ENCODE measurements at regions not wholly inside any gene's neighbourhood (a gene's known extent, or its start where the extent isn't known, plus 50 kb on each side); places are given as distances from the start of the nearest gene placed in this dataset.

DNA sequence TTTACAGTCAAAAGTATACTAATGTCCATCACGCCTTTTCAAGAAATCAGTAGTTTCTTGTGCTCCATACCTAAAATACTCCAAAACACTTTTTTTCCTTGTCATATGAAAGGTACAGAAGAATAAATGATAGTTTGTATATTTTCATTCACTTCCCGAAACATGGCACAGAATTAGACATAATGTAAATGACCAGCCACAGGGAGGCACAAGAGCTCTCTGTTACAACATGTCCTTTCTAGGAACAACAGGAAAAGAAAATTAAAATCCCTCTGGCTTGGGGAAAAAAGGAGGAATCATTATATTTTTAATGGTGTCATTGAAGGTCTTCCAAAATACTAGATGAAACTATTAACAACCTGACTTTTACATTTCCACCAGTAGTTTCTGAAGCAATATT, 331.2 kb downstream of the ACTR3B start:
- ATAC-seq (replicated peaks in 1 of 4), result no peak

DNA sequence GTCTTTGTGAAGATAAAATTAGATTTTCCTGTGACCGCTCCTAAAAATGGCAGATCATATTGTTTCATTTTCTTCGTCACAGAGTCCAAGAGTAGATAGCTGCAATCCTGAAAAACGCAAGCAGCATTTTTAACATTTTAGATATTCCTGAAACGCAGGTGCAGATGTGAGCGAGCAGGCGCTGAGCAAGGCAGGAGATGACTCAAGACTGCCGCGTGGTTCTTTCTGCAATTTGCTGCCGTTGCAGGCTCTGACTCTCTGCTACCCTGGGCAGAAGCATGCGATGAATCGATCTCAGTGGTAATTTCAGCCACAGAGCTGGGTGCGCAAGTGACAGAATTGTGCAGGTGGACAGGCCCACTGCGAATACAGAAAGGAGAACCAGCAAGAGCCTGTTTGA, 331.9 kb downstream of the ACTR3B start:
- 81% methylated on average over 12 of the region's 13 CpGs for whole genome bisulfite sequencing (ENCODE audit: insufficient coverage)
- Histone ChIP-seq H3K4me3 (ENCODE audit: control insufficient read depth in 1 of 2, extremely low read depth in 1 of 2, low read length in 1 of 2) (no peak overlapping the region), H3K27me3 (replicated peaks in 1 of 2; ENCODE audit: control insufficient read depth in 2 of 2, extremely low read depth in 1 of 2, insufficient read depth in 2 of 2, low read length in 1 of 2) (peaks cover 0 to 10% of the 10 kb centered on the region in 2 experiments), H3K36me3 (ENCODE audit: control insufficient read depth in 2 of 2, extremely low read depth in 1 of 2, insufficient read depth in 1 of 2, low read length in 1 of 2) (no peaks in the 10 kb centered on the region), H3K27ac (ENCODE audit: low read length) (no peak overlapping the region), H3K9me3 (no peaks in the 10 kb centered on the region), H3K4me1 (ENCODE audit: control insufficient read depth in 1 of 2, extremely low read depth in 1 of 2, insufficient read depth in 2 of 2, low read length in 2 of 2) (no peaks in the 10 kb centered on the region)
- H3K27ac Mint-ChIP-seq, result no peak overlapping the region
- no peak overlapping the region for H3K4me3 Mint-ChIP-seq
- no peak for ATAC-seq (replicated peaks in 1 of 4)
- peaks cover 7 to 12% (median 11%) of the 10 kb centered on the region in 3 donors for H3K9me3 Mint-ChIP-seq
- DNase-seq, result no peak
- ChIA-PET POLR2A (no interaction called here), CTCF (no interaction called here)
- no peaks in the 10 kb centered on the region for H3K4me1 Mint-ChIP-seq
- H3K36me3 Mint-ChIP-seq, result no peaks in the 10 kb centered on the region
- no peaks in the 10 kb centered on the region for H3K27me3 Mint-ChIP-seq

More for the DNA sequence above, 331.2 kb downstream of the ACTR3B start:
- Histone ChIP-seq H3K4me3 (ENCODE audit: control insufficient read depth in 1 of 2, extremely low read depth in 1 of 2, low read length in 1 of 2) (no peak overlapping the region), H3K9me3 (no peaks in the 10 kb centered on the region), H3K27ac (ENCODE audit: low read length) (no peak overlapping the region), H3K27me3 (replicated peaks in 1 of 2; ENCODE audit: control insufficient read depth in 2 of 2, extremely low read depth in 1 of 2, insufficient read depth in 2 of 2, low read length in 1 of 2) (peaks cover 0 to 10% of the 10 kb centered on the region in 2 experiments), H3K36me3 (ENCODE audit: control insufficient read depth in 2 of 2, extremely low read depth in 1 of 2, insufficient read depth in 1 of 2, low read length in 1 of 2) (no peaks in the 10 kb centered on the region), H3K4me1 (ENCODE audit: control insufficient read depth in 1 of 2, extremely low read depth in 1 of 2, insufficient read depth in 2 of 2, low read length in 2 of 2) (no peaks in the 10 kb centered on the region)
- Mint-ChIP-seq H3K36me3 (no peaks in the 10 kb centered on the region), H3K27ac (no peak overlapping the region), H3K4me3 (no peak overlapping the region), H3K4me1 (no peaks in the 10 kb centered on the region), H3K27me3 (peaks cover 0 to 4% of the 10 kb centered on the region in 2 donors), H3K9me3 (peaks cover 7 to 12% (median 11%) of the 10 kb centered on the region in 3 donors)
- no peak for DNase-seq
- WGBS (ENCODE audit: insufficient coverage), result no CpG with 5 or more reads among the region's 2 CpGs
- ChIA-PET POLR2A (no interaction called here), CTCF (no interaction called here)

DNA sequence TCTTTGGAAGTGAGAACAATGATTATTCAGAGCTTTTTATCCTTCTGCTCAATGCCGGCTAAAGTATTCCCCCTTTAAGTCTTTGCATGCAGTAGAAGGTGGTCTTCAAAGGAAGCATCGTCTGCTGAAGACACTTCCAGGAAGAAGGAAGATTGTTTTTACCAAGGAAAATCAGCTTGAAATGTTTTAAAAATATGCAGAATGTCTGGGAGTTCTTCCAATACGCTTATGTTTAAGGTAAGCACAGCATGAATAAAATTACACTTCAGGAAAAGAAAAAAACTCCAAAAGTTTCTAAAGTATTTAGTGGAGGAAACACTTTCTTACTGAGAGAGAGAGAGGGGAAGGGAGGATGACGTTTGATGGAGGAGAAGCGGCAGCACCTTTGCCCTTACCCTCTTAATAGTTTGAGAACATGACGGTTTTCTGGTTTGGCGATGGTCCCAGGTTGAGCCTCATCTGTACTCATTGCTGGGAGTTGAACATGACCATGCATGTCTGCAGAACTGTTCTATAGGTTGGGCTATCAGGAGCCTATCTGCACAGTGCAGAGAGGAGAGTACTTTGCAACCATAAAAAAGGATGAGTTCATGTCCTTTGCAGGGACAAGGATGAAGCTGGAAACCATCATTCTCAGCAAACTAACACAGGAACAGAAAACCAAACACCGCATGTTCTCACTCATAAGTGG, 338.1 kb downstream of the ACTR3B start:
- Mint-ChIP-seq H3K36me3 (no peaks in the 10 kb centered on the region), H3K4me1 (no peaks in the 10 kb centered on the region), H3K9me3 (peaks cover 7 to 18% (median 11%) of the 10 kb centered on the region in 3 donors), H3K4me3 (no peak overlapping the region), H3K27me3 (no peaks in the 10 kb centered on the region), H3K27ac (no peak overlapping the region)
- no peak for ATAC-seq (replicated peaks in 1 of 4)
- no peaks in the 10 kb centered on the region for H3K9me3 ChIP-seq
- H3K36me3 ChIP-seq (ENCODE audit: control insufficient read depth in 2 of 2, extremely low read depth in 1 of 2, insufficient read depth in 1 of 2, low read length in 1 of 2), result no peaks in the 10 kb centered on the region
- ChIA-PET CTCF (no interaction called here), POLR2A (no interaction called here)
- H3K27me3 ChIP-seq (replicated peaks in 1 of 2; ENCODE audit: control insufficient read depth in 2 of 2, extremely low read depth in 1 of 2, insufficient read depth in 2 of 2, low read length in 1 of 2), result no peaks in the 10 kb centered on the region
- H3K4me1 ChIP-seq (ENCODE audit: control insufficient read depth in 1 of 2, extremely low read depth in 1 of 2, insufficient read depth in 2 of 2, low read length in 2 of 2), result no peaks in the 10 kb centered on the region
- no peak overlapping the region for H3K4me3 ChIP-seq (ENCODE audit: control insufficient read depth in 1 of 2, extremely low read depth in 1 of 2, low read length in 1 of 2)
- no peak for DNase-seq
- no peak overlapping the region for H3K27ac ChIP-seq (ENCODE audit: low read length)
- no CpG with 5 or more reads among the region's 8 CpGs for WGBS (ENCODE audit: insufficient coverage)

DNA sequence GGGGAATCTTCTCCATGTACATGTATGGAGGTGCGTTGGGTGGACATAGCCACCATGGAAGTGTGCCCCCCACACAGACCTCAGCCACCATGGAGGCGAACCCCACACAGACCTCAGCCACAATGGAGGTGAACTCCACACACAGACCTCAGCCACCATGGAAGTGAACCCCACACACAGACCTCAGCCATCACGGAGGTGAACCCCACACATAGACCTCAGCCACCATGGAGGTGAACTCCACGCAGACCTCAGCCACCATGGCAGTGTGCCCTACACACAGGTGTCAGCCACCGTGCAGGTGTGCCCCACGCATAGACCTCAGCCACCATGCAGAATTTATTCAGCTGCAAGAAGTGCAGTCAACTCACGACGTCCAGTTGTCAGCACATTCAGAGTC, 339.7 kb downstream of the ACTR3B start:
- Mint-ChIP-seq H3K36me3 (no peaks in the 10 kb centered on the region), H3K9me3 (peaks cover 7 to 18% (median 8%) of the 10 kb centered on the region in 3 donors), H3K4me1 (no peaks in the 10 kb centered on the region), H3K4me3 (no peak overlapping the region), H3K27ac (no peak overlapping the region), H3K27me3 (no peaks in the 10 kb centered on the region)
- Histone ChIP-seq H3K27ac (ENCODE audit: low read length) (no peak overlapping the region), H3K27me3 (replicated peaks in 1 of 2; ENCODE audit: control insufficient read depth in 2 of 2, extremely low read depth in 1 of 2, insufficient read depth in 2 of 2, low read length in 1 of 2) (no peaks in the 10 kb centered on the region), H3K9me3 (no peaks in the 10 kb centered on the region), H3K4me1 (ENCODE audit: control insufficient read depth in 1 of 2, extremely low read depth in 1 of 2, insufficient read depth in 2 of 2, low read length in 2 of 2) (no peaks in the 10 kb centered on the region), H3K36me3 (ENCODE audit: control insufficient read depth in 2 of 2, extremely low read depth in 1 of 2, insufficient read depth in 1 of 2, low read length in 1 of 2) (no peaks in the 10 kb centered on the region), H3K4me3 (ENCODE audit: control insufficient read depth in 1 of 2, extremely low read depth in 1 of 2, low read length in 1 of 2) (no peak overlapping the region)
- DNase-seq, result no peak
- POLR2A ChIA-PET, result no interaction called here
- CTCF ChIA-PET, result no interaction called here
- no peak for ATAC-seq (replicated peaks in 1 of 4)
- whole genome bisulfite sequencing (ENCODE audit: insufficient coverage), result 89% methylated on average over 6 of the region's 8 CpGs

DNA sequence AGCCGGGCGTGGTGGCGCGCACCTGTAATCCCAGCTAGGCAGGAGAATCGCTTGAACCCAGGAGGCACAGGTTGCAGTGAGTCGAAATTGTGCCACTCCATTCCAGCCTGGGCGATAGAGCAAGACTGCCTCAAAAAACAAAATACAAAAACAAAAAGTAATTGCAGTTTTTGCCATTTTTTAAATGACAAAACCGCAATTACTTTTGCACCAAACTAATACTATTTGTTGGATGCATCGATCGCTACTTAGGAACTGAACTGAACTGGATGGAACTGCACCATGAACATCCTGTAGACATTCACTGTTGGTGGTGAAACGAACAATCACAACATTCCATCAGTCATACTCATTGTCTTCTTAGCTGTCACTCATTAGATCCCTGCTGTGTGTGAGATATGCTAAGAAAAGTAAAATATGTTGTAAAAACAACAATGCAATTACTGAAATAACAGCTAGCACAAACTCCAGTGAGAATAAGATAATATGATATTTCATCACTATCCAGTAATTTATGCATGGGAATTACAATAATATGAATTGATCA, 341.2 kb downstream of the ACTR3B start:
- H3K27me3 ChIP-seq (replicated peaks in 1 of 2; ENCODE audit: control insufficient read depth in 2 of 2, extremely low read depth in 1 of 2, insufficient read depth in 2 of 2, low read length in 1 of 2), result no peaks in the 10 kb centered on the region
- Mint-ChIP-seq H3K4me1 (no peaks in the 10 kb centered on the region), H3K36me3 (no peaks in the 10 kb centered on the region), H3K9me3 (peaks cover 0 to 9% (median 0%) of the 10 kb centered on the region in 3 donors), H3K27me3 (no peaks in the 10 kb centered on the region), H3K27ac (no peak overlapping the region), H3K4me3 (no peak overlapping the region)
- DNase-seq, result no peak
- H3K4me3 ChIP-seq (ENCODE audit: control insufficient read depth in 1 of 2, extremely low read depth in 1 of 2, low read length in 1 of 2), result no peak overlapping the region
- H3K4me1 ChIP-seq (ENCODE audit: control insufficient read depth in 1 of 2, extremely low read depth in 1 of 2, insufficient read depth in 2 of 2, low read length in 2 of 2), result no peaks in the 10 kb centered on the region
- no peaks in the 10 kb centered on the region for H3K9me3 ChIP-seq
- ChIA-PET CTCF (no interaction called here), POLR2A (no interaction called here)
- H3K27ac ChIP-seq (ENCODE audit: low read length), result no peak overlapping the region
- WGBS (ENCODE audit: insufficient coverage), result 88% methylated on average over 8 of the region's 11 CpGs
- H3K36me3 ChIP-seq (ENCODE audit: control insufficient read depth in 2 of 2, extremely low read depth in 1 of 2, insufficient read depth in 1 of 2, low read length in 1 of 2), result no peaks in the 10 kb centered on the region
- no peak for ATAC-seq (replicated peaks in 1 of 4)

DNA sequence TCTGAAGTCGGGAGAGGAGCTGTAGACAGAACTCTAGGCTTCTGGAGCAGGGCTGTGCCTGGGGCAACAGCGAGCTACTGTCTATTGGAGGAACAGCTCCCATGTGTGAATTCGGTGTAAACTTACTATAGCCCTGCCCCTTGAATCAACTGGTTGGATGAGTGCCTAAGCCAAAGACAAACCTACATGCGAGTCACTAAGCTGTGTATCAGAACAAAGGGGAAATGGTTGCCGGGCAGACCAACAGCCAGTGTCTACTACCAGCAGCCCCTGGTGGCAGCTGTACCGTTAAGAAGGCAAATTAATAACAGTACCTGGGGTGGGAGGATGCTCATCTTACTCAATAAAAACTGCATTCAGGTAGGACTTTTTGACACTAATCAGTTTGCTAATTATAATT, 343.6 kb downstream of the ACTR3B start:
- H3K4me1 ChIP-seq (ENCODE audit: control insufficient read depth in 1 of 2, extremely low read depth in 1 of 2, insufficient read depth in 2 of 2, low read length in 2 of 2), result no peaks in the 10 kb centered on the region
- no peaks in the 10 kb centered on the region for H3K27me3 Mint-ChIP-seq
- peaks cover 0 to 9% (median 0%) of the 10 kb centered on the region in 3 donors for H3K9me3 Mint-ChIP-seq
- no peaks in the 10 kb centered on the region for H3K9me3 ChIP-seq
- no peak for DNase-seq
- no peak overlapping the region for H3K4me3 ChIP-seq (ENCODE audit: control insufficient read depth in 1 of 2, extremely low read depth in 1 of 2, low read length in 1 of 2)
- H3K27ac ChIP-seq (ENCODE audit: low read length), result no peak overlapping the region
- no peaks in the 10 kb centered on the region for H3K36me3 ChIP-seq (ENCODE audit: control insufficient read depth in 2 of 2, extremely low read depth in 1 of 2, insufficient read depth in 1 of 2, low read length in 1 of 2)
- POLR2A ChIA-PET, result no interaction called here
- H3K36me3 Mint-ChIP-seq, result no peaks in the 10 kb centered on the region
- H3K27me3 ChIP-seq (replicated peaks in 1 of 2; ENCODE audit: control insufficient read depth in 2 of 2, extremely low read depth in 1 of 2, insufficient read depth in 2 of 2, low read length in 1 of 2), result no peaks in the 10 kb centered on the region
- H3K4me3 Mint-ChIP-seq, result no peak overlapping the region
- WGBS (ENCODE audit: insufficient coverage), result 74% methylated on average over 3 of the region's 6 CpGs
- no peak overlapping the region for H3K27ac Mint-ChIP-seq
- CTCF ChIA-PET, result no interaction called here
- no peak for ATAC-seq (replicated peaks in 1 of 4)
- no peaks in the 10 kb centered on the region for H3K4me1 Mint-ChIP-seq

Data from T-cell (primary cell).